Left renal cortex interstitium (tissue), 4 donors: ENCODE measurements at regions not wholly inside any gene's neighbourhood (a gene's known extent, or its start where the extent isn't known, plus 50 kb on each side); places are given as distances from the start of the nearest gene placed in this dataset.

Source experiments
- DNase-seq, 4 donors: peaks; one replicate each; pipeline ENCODE4 v3.0.0-alpha.2; 2013; ENCODE audit warnings: low read depth in 4 of 4, low spot score in 2 of 4, missing footprints in 1 of 4

GRCh38 chr1:175866776-175867175 is 123.4 kb upstream of the TNR start:
- no peak for DNase-seq

- no peak for DNase-seq
Observed at GRCh38 chr1:175865041-175865766, 121.8 kb upstream of the TNR start.

GRCh38 chr1:175864625-175865024 is 121.2 kb upstream of the TNR start:
- DNase-seq = no peak

GRCh38 chr1:175864183-175864582 is 120.8 kb upstream of the TNR start:
- no peak for DNase-seq

GRCh38 chr1:175863299-175864050 is 120.1 kb upstream of the TNR start:
- no peak for DNase-seq

- DNase-seq = no peak
Observed at GRCh38 chr1:175862408-175862807, 119.0 kb upstream of the TNR start.

GRCh38 chr1:175861626-175862367 is 118.4 kb upstream of the TNR start:
- DNase-seq = no peak

GRCh38 chr1:175857756-175858155 is 114.4 kb upstream of the TNR start:
- no peak for DNase-seq

- DNase-seq = no peak
Observed at GRCh38 chr1:175853681-175854080, 110.3 kb upstream of the TNR start.

- no peak for DNase-seq
Observed at GRCh38 chr1:175851749-175852148, 108.4 kb upstream of the TNR start.

GRCh38 chr1:175848329-175848728 is 104.9 kb upstream of the TNR start:
- DNase-seq = no peak

GRCh38 chr1:175845985-175846384 is 102.6 kb upstream of the TNR start:
- DNase-seq = no peak

- DNase-seq = no peak
Observed at GRCh38 chr1:175845338-175845737, 101.9 kb upstream of the TNR start.

GRCh38 chr1:175844877-175845276 is 101.5 kb upstream of the TNR start:
- DNase-seq = no peak

- no peak for DNase-seq
Observed at GRCh38 chr1:175842550-175842949, 99.2 kb upstream of the TNR start.

GRCh38 chr1:175841738-175842187 is 98.4 kb upstream of the TNR start:
- peak in 1 of 4 donors; percentile 18 for DNase-seq

- no peak for DNase-seq
Observed at GRCh38 chr1:175840787-175841186, 97.4 kb upstream of the TNR start.

GRCh38 chr1:175839779-175840669 is 96.6 kb upstream of the TNR start:
- no peak for DNase-seq

- DNase-seq = no peak
Observed at GRCh38 chr1:175834597-175834996, 91.2 kb upstream of the TNR start.

- DNase-seq = no peak
Observed at GRCh38 chr1:175833951-175834350, 90.6 kb upstream of the TNR start.
